ENCODE measurements at regions not wholly inside any gene's neighbourhood (a gene's known extent, or its start where the extent isn't known, plus 50 kb on each side); places are given as distances from the start of the nearest gene placed in this dataset.
"Not testable (repeated sequence)": the region's sequence is repeated elsewhere in the genome, so short reads cannot be mapped to it uniquely, and the experiment has no call there.

DNA sequence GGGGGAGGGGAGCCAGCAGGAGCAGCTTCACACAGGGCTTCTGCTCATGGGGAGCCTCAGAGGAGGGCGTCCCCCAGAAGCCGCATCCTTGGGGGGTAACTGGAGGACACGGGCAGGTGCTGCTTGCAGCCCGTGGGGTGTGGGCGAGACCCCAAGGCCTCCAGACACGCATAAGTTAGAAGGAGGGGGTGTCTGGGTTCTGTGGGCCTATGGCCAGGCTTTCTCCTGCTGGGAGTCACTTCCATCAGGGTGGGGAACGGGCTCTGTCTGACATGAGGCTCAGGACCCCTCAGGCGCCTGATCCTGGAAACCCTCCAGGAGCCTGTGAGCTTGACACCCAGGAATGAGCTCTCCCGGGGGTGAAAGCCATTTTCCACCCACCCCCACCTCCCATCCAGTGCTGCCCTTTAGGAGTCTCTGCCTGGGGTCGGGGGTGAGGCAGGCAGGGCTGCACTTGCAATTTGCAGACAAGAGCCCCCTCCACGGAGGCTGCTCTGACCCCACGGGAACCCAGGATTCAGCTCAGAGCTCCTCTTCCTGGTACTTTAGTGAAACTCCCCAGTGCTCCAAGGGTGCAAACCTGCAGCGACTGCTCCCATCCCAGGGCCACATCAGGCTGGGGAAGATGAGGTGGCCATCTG is 325.7 kb downstream of the ADGRD1 start:
- no peak for DNase-seq (ENCODE audit: low read depth)
- H3K4me3 ChIP-seq (ENCODE audit: control insufficient read depth, low read depth, low read length): no peak overlapping the region
- no peak for TF ChIP-seq CTCF (IDR thresholded peaks at IDR 0.05; ENCODE audit: control insufficient read depth, insufficient read depth, low read depth, low read length, missing control alignments)

- H3K4me3 ChIP-seq (ENCODE audit: control insufficient read depth, low read depth, low read length): no peak overlapping the region
- DNase-seq (ENCODE audit: low read depth): no peak
- no peak for TF ChIP-seq CTCF (IDR thresholded peaks at IDR 0.05; ENCODE audit: control insufficient read depth, insufficient read depth, low read depth, low read length, missing control alignments)
Observed at GRCh38 chr12:131280426-131280825, 326.7 kb downstream of the ADGRD1 start.

DNA sequence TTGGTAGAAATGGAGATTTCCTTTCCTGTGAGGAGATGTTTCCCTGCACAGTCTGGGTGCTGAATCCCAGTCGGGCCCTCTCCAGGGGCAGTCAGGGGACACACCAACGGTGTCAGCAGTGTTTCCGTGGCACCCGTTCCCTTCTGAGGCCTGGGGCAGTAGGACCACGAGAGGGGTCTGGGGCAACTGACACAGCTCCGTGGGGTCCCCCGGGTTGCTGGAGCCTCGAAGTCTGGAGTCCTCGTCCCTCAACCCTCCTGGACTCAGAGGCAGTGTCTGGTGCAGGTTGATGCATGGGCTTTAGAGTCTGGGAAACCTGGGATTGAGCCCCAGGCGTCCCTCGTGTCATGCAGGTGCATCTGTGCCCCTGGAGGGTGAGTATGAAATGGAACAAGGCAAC is 327.3 kb downstream of the ADGRD1 start:
- TF ChIP-seq CTCF (IDR thresholded peaks at IDR 0.05; ENCODE audit: control insufficient read depth, insufficient read depth, low read depth, low read length, missing control alignments): no peak
- no peak for DNase-seq (ENCODE audit: low read depth)
- no peak overlapping the region for H3K4me3 ChIP-seq (ENCODE audit: control insufficient read depth, low read depth, low read length)

DNA sequence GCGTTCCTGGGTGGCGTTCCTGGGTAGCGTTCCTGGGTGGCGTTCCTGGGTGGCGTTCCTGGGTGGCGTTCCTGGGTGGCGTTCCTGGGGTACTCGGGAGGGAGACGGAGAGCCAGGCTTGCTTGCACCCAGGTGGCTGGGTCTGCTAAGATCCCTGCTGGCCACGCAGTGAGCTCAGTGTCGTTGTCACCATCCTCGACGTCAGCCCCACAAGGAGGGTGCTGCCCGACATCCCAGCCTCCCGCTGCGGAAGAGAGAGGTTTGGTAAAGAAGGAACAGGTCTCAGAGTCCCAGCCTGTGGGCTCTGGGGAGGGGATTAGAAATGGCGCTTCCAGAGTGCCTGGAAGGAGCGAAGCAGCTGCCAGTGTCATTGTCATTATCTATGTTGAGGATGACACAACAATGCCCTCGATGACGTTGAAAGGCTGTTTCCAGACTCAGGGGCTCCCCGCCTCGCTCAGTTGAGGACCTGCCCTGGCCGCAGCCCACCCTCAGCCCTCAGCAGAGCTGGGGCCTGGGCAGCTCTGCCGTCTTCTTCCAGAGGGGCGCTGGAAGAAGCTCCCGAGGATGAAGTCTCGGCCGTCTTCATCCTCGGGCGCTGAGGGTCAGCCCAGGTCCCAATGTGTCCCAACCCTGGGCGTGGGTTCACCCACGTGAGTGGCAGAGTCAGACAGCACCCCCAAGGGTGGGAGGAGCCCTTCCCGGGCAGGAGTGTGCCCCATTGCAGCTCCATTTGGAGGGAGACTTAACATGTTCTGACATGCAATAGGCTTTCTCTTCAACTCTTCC is 328.8 kb downstream of the ADGRD1 start:
- no peak for DNase-seq (ENCODE audit: low read depth)
- no peak for TF ChIP-seq CTCF (IDR thresholded peaks at IDR 0.05; ENCODE audit: control insufficient read depth, insufficient read depth, low read depth, low read length, missing control alignments)
- H3K4me3 ChIP-seq (ENCODE audit: control insufficient read depth, low read depth, low read length): no peak overlapping the region

DNA sequence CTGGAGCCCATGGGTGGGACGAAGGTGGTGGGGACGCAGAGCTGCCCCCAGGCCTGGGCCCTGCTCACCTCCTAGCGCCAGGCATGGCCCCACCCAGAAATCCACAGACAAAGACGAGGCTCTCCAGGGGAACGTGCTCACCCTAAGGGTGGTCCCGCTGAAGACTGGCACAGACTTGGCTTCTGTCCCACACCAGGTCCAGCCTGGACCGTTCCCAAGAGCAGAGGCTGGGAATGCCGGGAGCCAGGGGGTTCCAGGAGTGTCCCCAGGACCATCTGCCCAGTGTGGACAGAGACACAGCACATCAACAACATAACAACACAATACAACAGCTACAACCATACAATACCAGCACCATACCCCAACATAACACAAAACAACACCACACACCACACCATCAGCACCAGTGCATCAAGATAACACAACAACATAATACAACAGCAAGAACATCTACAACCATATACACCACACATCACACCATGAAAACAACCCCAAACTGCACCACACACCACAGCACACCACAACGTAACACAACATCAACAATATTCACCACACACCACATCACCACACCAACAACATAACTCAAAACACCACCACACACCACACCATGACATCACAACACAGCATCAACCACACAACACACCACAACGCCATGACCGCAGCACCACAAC is 329.6 kb downstream of the ADGRD1 start:
- no peak for TF ChIP-seq CTCF (IDR thresholded peaks at IDR 0.05; ENCODE audit: control insufficient read depth, insufficient read depth, low read depth, low read length, missing control alignments)
- no peak for DNase-seq (ENCODE audit: low read depth)
- H3K4me3 ChIP-seq (ENCODE audit: control insufficient read depth, low read depth, low read length): no peak overlapping the region

- DNase-seq (ENCODE audit: low read depth); H3K4me3 ChIP-seq (ENCODE audit: control insufficient read depth, low read depth, low read length): not testable (repeated sequence)
Observed at GRCh38 chr12:131283862-131284825, 330.4 kb downstream of the ADGRD1 start.

DNA sequence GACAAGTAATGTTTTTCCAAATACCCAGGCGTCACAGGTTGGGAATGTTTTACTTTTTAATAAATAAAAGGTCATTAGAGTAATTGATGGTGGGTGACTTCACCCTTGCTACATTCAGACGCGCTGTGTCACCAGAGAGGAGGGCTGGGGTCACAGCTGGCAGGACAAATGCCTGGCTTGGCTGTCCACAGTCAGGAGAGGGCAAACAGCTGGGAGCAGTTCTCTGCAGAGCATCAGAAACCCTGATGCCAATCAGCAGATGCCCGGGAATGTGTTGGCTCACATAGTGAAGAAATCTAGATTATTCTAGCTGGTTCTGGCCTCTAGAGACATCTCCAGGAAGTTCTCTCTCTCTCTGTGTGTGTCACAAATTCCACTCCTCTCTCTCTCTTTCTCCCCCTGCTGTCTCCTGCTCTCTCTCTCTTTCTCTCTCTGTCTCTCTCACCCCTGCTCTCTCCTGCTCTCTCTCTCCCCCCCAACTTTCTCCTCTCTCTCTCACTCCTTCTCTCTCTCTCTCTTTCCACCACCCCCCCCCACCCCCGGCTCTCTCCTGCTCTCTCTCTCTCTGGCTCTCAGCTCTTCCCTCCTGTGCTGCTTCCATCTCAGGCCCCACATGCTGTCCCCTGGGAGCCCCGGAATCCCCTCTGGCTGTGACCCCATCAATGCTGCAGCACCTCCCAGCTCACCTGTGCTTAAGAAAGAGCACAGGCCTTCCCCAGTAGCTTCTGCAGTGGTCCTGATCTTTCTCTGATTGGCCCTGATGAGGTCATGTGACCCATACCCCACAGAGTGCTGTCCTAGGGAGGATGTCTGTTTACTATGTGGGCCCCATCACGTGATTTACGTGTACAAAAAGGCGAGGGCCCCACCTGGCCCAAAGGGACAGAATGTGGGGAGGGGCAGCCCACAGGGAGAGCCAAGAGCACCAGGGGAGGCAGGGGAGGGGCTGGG is 331.5 kb downstream of the ADGRD1 start:
- not testable (repeated sequence) for DNase-seq (ENCODE audit: low read depth); H3K4me3 ChIP-seq (ENCODE audit: control insufficient read depth, low read depth, low read length)

GRCh38 chr12:131285905-131286295 is 332.2 kb downstream of the ADGRD1 start:
- not testable (repeated sequence) for H3K4me3 ChIP-seq (ENCODE audit: control insufficient read depth, low read depth, low read length); DNase-seq (ENCODE audit: low read depth)

DNA sequence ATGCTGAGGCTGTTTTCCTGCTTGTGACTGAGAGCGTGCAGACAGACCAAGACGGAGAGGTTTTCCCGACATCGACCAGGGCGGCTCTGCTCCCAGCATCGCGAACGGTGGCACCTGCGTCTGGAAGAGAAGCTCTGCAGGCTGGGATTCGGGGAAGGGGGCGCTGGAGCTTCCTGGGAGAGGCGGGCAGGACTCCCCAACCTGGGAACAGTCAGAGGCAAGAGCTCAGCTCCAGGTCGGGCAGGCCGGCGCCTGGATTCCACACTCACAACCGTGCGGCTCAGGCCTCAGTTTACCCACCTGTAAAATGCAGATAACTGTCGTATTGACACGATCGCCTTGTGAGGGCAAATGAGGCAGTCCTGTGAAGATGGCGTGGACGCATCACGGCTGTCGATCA is 332.6 kb downstream of the ADGRD1 start:
- DNase-seq (ENCODE audit: low read depth); H3K4me3 ChIP-seq (ENCODE audit: control insufficient read depth, low read depth, low read length): not testable (repeated sequence)
